ENCODE measurements at regions not wholly inside any gene's neighbourhood (a gene's known extent, or its start where the extent isn't known, plus 50 kb on each side); places are given as distances from the start of the nearest gene placed in this dataset.

- DNase-seq (no peak), ATAC-seq (no peak)
- Histone ChIP-seq H3K27ac (no peak overlapping the region), H3K9me3 (peaks cover 0 to 3% of the 10 kb centered on the region in 2 donors), H3K36me3 (no peaks in the 10 kb centered on the region), H3K27me3 (no peaks in the 10 kb centered on the region), H3K4me3 (no peak overlapping the region), H3K4me1 (no peaks in the 10 kb centered on the region)
- TF ChIP-seq CTCF (IDR thresholded peaks at IDR 0.05), result no peak
- intact Hi-C loops (cut with DNase I), result no loop called here
Observed at GRCh38 chr12:31790759-31791158, 61.9 kb upstream of the AMN1 start.

GRCh38 chr12:31785318-31785717 lies 56.5 kb upstream of the AMN1 start:
- TF ChIP-seq CTCF (IDR thresholded peaks at IDR 0.05), result no peak
- Histone ChIP-seq H3K4me1 (no peaks in the 10 kb centered on the region), H3K9me3 (peaks cover 0 to 7% of the 10 kb centered on the region in 2 donors), H3K36me3 (no peaks in the 10 kb centered on the region), H3K27ac (no peak overlapping the region), H3K4me3 (no peak overlapping the region), H3K27me3 (no peaks in the 10 kb centered on the region)
- intact Hi-C loops (cut with DNase I), result no loop called here
- ATAC-seq (no peak), DNase-seq (no peak)

- intact Hi-C loops (cut with DNase I), result no loop called here
- no peak for DNase-seq
- H3K27ac ChIP-seq, result peak overlapping the region in 1 of 2 donors; percentile 29
- no peaks in the 10 kb centered on the region for H3K36me3 ChIP-seq
- TF ChIP-seq CTCF (IDR thresholded peaks at IDR 0.05), result no peak
- H3K4me1 ChIP-seq, result no peaks in the 10 kb centered on the region
- ATAC-seq, result no peak
- no peaks in the 10 kb centered on the region for H3K27me3 ChIP-seq
- H3K4me3 ChIP-seq, result no peak overlapping the region
- H3K9me3 ChIP-seq, result peaks cover 0 to 7% of the 10 kb centered on the region in 2 donors
Observed at GRCh38 chr12:31783996-31784645, 55.3 kb upstream of the AMN1 start.

- DNase-seq (no peak), ATAC-seq (no peak)
- H3K4me3 ChIP-seq, result no peak overlapping the region
- no peaks in the 10 kb centered on the region for H3K36me3 ChIP-seq
- H3K9me3 ChIP-seq, result peaks cover 0 to 7% of the 10 kb centered on the region in 2 donors
- no peaks in the 10 kb centered on the region for H3K27me3 ChIP-seq
- no peak for TF ChIP-seq CTCF (IDR thresholded peaks at IDR 0.05)
- peak overlapping the region in 1 of 2 donors; percentile 29 for H3K27ac ChIP-seq
- intact Hi-C loops (cut with DNase I), result no loop called here
- no peaks in the 10 kb centered on the region for H3K4me1 ChIP-seq
Observed at GRCh38 chr12:31783556-31783955, 54.7 kb upstream of the AMN1 start.

- H3K9me3 ChIP-seq, result peaks cover 0 to 7% of the 10 kb centered on the region in 2 donors
- no peak for TF ChIP-seq CTCF (IDR thresholded peaks at IDR 0.05)
- no peaks in the 10 kb centered on the region for H3K4me1 ChIP-seq
- DNase-seq (no peak), ATAC-seq (no peak)
- no peak overlapping the region for H3K27ac ChIP-seq
- H3K27me3 ChIP-seq, result no peaks in the 10 kb centered on the region
- H3K4me3 ChIP-seq, result no peak overlapping the region
- H3K36me3 ChIP-seq, result no peaks in the 10 kb centered on the region
- intact Hi-C loops (cut with DNase I), result no loop called here
Observed at GRCh38 chr12:31781894-31782540, 53.2 kb upstream of the AMN1 start.
